ENCODE measurements at regions not wholly inside any gene's neighbourhood (a gene's known extent, or its start where the extent isn't known, plus 50 kb on each side); places are given as distances from the start of the nearest gene placed in this dataset.

DNA sequence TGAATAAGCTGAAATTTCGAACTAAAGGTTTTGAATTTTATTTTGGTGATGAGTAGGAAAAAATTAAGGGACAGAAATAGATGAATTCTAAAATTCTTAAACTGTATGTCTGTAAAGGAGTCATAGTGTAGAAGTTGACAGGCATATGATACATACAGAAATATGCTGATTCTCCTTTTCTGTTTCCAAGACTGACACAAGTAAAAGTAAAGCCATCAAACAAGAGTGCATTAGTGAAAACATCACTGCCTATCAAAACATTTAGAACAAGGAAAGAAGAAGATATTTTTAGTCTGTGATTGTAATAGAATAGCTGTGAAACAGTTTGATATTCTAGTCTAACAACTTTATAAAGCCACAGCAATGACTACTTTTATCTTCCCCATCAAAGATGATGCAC is 1318.0 kb upstream of the TENM4 start:
- Histone ChIP-seq H3K27ac (ENCODE audit: low read depth in 2 of 2, low read length in 2 of 2) (no peak overlapping the region), H3K4me3 (ENCODE audit: low read length in 3 of 3) (no peak overlapping the region), H3K36me3 (ENCODE audit: control insufficient read depth in 2 of 3, insufficient read depth in 3 of 3, low read length in 3 of 3) (no peaks in the 10 kb centered on the region), H3K9ac (ENCODE audit: low read length in 3 of 3) (no peak overlapping the region), H3K4me1 (ENCODE audit: control insufficient read depth in 2 of 3, insufficient read depth in 2 of 3, low read depth in 1 of 3, low read length in 3 of 3) (no peaks in the 10 kb centered on the region), H3K9me3 (ENCODE audit: control insufficient read depth in 2 of 3, insufficient read depth in 1 of 3, low read length in 3 of 3) (no peaks in the 10 kb centered on the region), H3K27me3 (ENCODE audit: control insufficient read depth, insufficient read depth, low read length) (no peaks in the 10 kb centered on the region)
- DNase-seq (no peak), FAIRE-seq (no peak)
- intact Hi-C loops (cut with DNase I) = no loop called here
- TF ChIP-seq, protein P1, sequence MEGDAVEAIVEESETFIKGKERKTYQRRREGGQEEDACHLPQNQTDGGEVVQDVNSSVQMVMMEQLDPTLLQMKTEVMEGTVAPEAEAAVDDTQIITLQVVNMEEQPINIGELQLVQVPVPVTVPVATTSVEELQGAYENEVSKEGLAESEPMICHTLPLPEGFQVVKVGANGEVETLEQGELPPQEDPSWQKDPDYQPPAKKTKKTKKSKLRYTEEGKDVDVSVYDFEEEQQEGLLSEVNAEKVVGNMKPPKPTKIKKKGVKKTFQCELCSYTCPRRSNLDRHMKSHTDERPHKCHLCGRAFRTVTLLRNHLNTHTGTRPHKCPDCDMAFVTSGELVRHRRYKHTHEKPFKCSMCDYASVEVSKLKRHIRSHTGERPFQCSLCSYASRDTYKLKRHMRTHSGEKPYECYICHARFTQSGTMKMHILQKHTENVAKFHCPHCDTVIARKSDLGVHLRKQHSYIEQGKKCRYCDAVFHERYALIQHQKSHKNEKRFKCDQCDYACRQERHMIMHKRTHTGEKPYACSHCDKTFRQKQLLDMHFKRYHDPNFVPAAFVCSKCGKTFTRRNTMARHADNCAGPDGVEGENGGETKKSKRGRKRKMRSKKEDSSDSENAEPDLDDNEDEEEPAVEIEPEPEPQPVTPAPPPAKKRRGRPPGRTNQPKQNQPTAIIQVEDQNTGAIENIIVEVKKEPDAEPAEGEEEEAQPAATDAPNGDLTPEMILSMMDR (IDR thresholded peaks at IDR 0.05; ENCODE audit: borderline replicate concordance, extremely low read depth, insufficient read depth) = no peak

DNA sequence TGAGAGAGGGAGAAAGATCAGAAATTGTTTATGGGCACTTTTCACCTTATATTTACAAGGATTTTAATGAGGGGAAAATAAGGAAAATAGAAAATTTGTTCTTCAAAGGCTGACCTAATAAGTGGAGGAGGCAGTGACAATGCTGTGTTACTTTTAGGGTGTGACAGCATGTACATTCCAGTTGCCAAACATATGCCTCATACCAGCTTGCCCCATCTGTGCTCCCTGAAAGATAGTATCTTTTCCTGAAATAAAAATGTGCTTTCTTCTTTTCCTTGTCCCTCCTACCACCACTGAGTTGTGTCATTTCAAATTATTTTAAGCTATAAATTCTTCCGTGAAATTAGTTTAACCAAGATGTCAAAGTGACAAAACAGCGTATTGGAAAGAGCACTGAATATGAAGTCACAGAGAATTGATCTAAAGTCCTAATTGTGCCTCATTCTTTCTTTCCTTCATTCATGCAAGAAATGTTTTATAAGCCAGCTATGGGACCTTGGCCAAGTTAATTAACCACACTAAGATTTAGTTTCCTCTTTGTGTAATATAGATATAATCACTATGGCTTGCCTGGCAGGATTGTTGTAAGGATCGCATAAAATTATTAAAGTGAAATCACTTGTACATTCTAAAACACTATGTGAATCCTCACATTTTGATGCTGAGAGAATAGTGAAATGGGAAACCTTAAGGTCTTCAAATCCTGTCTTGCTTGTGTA is 1307.5 kb upstream of the TENM4 start:
- Histone ChIP-seq H3K9ac (ENCODE audit: low read length in 3 of 3) (no peak overlapping the region), H3K27ac (ENCODE audit: low read depth in 2 of 2, low read length in 2 of 2) (no peak overlapping the region), H3K4me3 (ENCODE audit: low read length in 3 of 3) (no peak overlapping the region), H3K4me1 (ENCODE audit: control insufficient read depth in 2 of 3, insufficient read depth in 2 of 3, low read depth in 1 of 3, low read length in 3 of 3) (no peaks in the 10 kb centered on the region), H3K36me3 (ENCODE audit: control insufficient read depth in 2 of 3, insufficient read depth in 3 of 3, low read length in 3 of 3) (no peaks in the 10 kb centered on the region), H3K27me3 (ENCODE audit: control insufficient read depth, insufficient read depth, low read length) (no peaks in the 10 kb centered on the region), H3K9me3 (ENCODE audit: control insufficient read depth in 2 of 3, insufficient read depth in 1 of 3, low read length in 3 of 3) (no peaks in the 10 kb centered on the region)
- intact Hi-C loops (cut with DNase I) = no loop called here
- TF ChIP-seq, protein P1 (IDR thresholded peaks at IDR 0.05; ENCODE audit: borderline replicate concordance, extremely low read depth, insufficient read depth) = no peak
- FAIRE-seq (no peak), DNase-seq (peak in 1 of 5 donors; percentile 12)

DNA sequence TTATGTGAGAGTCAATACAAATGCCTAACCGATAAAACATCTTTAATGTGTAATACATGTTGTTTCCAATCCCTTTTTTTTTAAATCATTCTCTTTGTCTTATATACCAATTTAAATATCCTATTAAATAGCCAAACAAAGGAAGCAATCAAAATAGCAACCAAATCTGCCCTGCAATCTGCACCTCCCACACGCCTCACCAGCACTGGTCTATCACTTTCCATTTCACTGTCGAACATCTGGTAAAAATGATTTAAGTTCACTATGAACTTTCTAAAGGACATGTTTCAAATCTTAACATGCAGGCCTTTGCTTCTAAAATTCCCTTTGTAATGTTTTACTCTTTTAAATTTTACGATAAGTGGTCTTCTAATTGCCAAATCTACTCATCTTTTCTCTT is 1305.5 kb upstream of the TENM4 start:
- no peaks in the 10 kb centered on the region for H3K4me1 ChIP-seq (ENCODE audit: control insufficient read depth in 2 of 3, insufficient read depth in 2 of 3, low read depth in 1 of 3, low read length in 3 of 3)
- no peak for DNase-seq
- intact Hi-C loops (cut with DNase I) = no loop called here

More for the DNA sequence above, 1305.5 kb upstream of the TENM4 start:
- TF ChIP-seq, protein P1 (IDR thresholded peaks at IDR 0.05; ENCODE audit: borderline replicate concordance, extremely low read depth, insufficient read depth) = no peak
- no peak for FAIRE-seq
- Histone ChIP-seq H3K27me3 (ENCODE audit: control insufficient read depth, insufficient read depth, low read length) (no peaks in the 10 kb centered on the region), H3K4me3 (ENCODE audit: low read length in 3 of 3) (no peak overlapping the region), H3K9me3 (ENCODE audit: control insufficient read depth in 2 of 3, insufficient read depth in 1 of 3, low read length in 3 of 3) (no peaks in the 10 kb centered on the region), H3K27ac (ENCODE audit: low read depth in 2 of 2, low read length in 2 of 2) (no peak overlapping the region), H3K36me3 (ENCODE audit: control insufficient read depth in 2 of 3, insufficient read depth in 3 of 3, low read length in 3 of 3) (no peaks in the 10 kb centered on the region), H3K9ac (ENCODE audit: low read length in 3 of 3) (no peak overlapping the region)
